H9 (cell line): ENCODE measurements at regions not wholly inside any gene's neighbourhood (a gene's known extent, or its start where the extent isn't known, plus 50 kb on each side); places are given as distances from the start of the nearest gene placed in this dataset.

Source experiments
- DNase-seq: peaks from one replicate; pipeline ENCODE4 v3.0.0-alpha.2; 2017
- H2AFZ ChIP-seq: one replicate; pipeline ENCODE4 v1.6.1; 2013; ENCODE audit warnings: mild to moderate bottlenecking, low read length, control low read depth, moderate library complexity
- H2AK5ac ChIP-seq: 2 replicates; pipeline ENCODE4 v1.6.1; 2013; ENCODE audit warnings: low read length, control low read depth, mixed read lengths; ENCODE audit not compliant: insufficient read length
- H2BK120ac ChIP-seq: one replicate; pipeline ENCODE4 v1.6.1; 2013; ENCODE audit warnings: low read depth, mild to moderate bottlenecking, low read length, control low read depth, inconsistent platforms; ENCODE audit not compliant: poor library complexity, severe bottlenecking
- H2BK12ac ChIP-seq: 2 replicates; pipeline ENCODE4 v1.6.1; 2013; ENCODE audit warnings: low read length, control low read depth, mixed read lengths, low read depth; ENCODE audit not compliant: insufficient read length
- H2BK15ac ChIP-seq: 2 replicates; pipeline ENCODE4 v1.6.1; 2013; ENCODE audit warnings: low read depth, low read length, control low read depth
- H2BK20ac ChIP-seq: one replicate; pipeline ENCODE4 v1.6.1; 2013; ENCODE audit warnings: low read depth, mild to moderate bottlenecking, low read length, control low read depth, inconsistent platforms; ENCODE audit not compliant: poor library complexity, severe bottlenecking
- H2BK5ac ChIP-seq: 2 replicates; pipeline ENCODE4 v1.6.1; 2013; ENCODE audit warnings: low read length, control low read depth, mixed read lengths; ENCODE audit not compliant: insufficient read length
- H3K14ac ChIP-seq: 2 replicates; pipeline ENCODE4 v1.6.1; 2013; ENCODE audit warnings: low read length, control low read depth; ENCODE audit not compliant: insufficient read depth
- H3K18ac ChIP-seq: 2 replicates; pipeline ENCODE4 v1.6.1; 2013; ENCODE audit warnings: low read depth, mild to moderate bottlenecking, mixed read lengths, low read length, control low read depth; ENCODE audit not compliant: insufficient read length
- H3K23ac ChIP-seq: 2 replicates; pipeline ENCODE4 v1.6.1; 2013; ENCODE audit warnings: low read length, control low read depth, mixed read lengths, low read depth; ENCODE audit not compliant: insufficient read length
- H3K23me2 ChIP-seq: 2 replicates; pipeline ENCODE4 v1.6.1; 2013; ENCODE audit warnings: low read depth, mild to moderate bottlenecking, mixed read lengths, low read length, control low read depth; ENCODE audit not compliant: insufficient read length, poor library complexity, severe bottlenecking
- H3K27ac ChIP-seq: 2 replicates; pipeline ENCODE4 v1.5.1; 2013; ENCODE audit warnings: low read length, control low read depth, mixed read lengths, low read depth; ENCODE audit not compliant: insufficient read length
- H3K27me3 ChIP-seq: 2 replicates; pipeline ENCODE4 v1.6.1; 2013; ENCODE audit warnings: low read length, control low read depth, inconsistent platforms; ENCODE audit not compliant: insufficient read depth
- H3K4ac ChIP-seq: 2 replicates; pipeline ENCODE4 v1.6.1; 2013; ENCODE audit warnings: low read depth, mild to moderate bottlenecking, control low read depth, inconsistent platforms, low read length, moderate library complexity
- H3K4me1 ChIP-seq: 2 replicates; pipeline ENCODE4 v1.6.1; 2013; ENCODE audit warnings: low read length, control low read depth, inconsistent platforms; ENCODE audit not compliant: insufficient read depth
- H3K4me2 ChIP-seq: 2 replicates; pipeline ENCODE4 v1.6.1; 2013; ENCODE audit warnings: low read length, control low read depth, mixed read lengths; ENCODE audit not compliant: insufficient read length, insufficient read depth
- H3K56ac ChIP-seq: 2 replicates; pipeline ENCODE4 v1.6.1; 2013; ENCODE audit warnings: low read depth, mild to moderate bottlenecking, mixed read lengths, low read length, control low read depth; ENCODE audit not compliant: insufficient read length
- H3K79me1 ChIP-seq: 2 replicates; pipeline ENCODE4 v1.6.1; 2013; ENCODE audit warnings: low read depth, mild to moderate bottlenecking, moderate library complexity, low read length, control low read depth, inconsistent platforms; ENCODE audit not compliant: insufficient read depth, poor library complexity, severe bottlenecking
- H3K79me2 ChIP-seq: 2 replicates; pipeline ENCODE4 v1.6.1; 2013; ENCODE audit warnings: low read length, control low read depth, inconsistent platforms; ENCODE audit not compliant: insufficient read depth
- H3K9ac ChIP-seq: 2 replicates; pipeline ENCODE4 v1.6.1; 2013; ENCODE audit warnings: low read length, control low read depth, mixed read lengths; ENCODE audit not compliant: insufficient read length; ENCODE audit errors: extremely low read depth
- H3K9me3 ChIP-seq: one replicate; pipeline ENCODE4 v1.6.1; 2013; ENCODE audit warnings: low read depth, low read length, inconsistent platforms; ENCODE audit not compliant: control insufficient read depth
- H3T11ph ChIP-seq: one replicate; pipeline ENCODE4 v1.6.1; 2013; ENCODE audit warnings: mild to moderate bottlenecking, low read length, control low read depth, inconsistent platforms
- H4K20me1 ChIP-seq: one replicate; pipeline ENCODE4 v1.6.1; 2013; ENCODE audit not compliant: control insufficient read depth, insufficient read length, insufficient read depth
- H4K5ac ChIP-seq: 2 replicates; pipeline ENCODE4 v1.6.1; 2013; ENCODE audit warnings: low read depth, mild to moderate bottlenecking, mixed read lengths, low read length, control low read depth; ENCODE audit not compliant: insufficient read length
- H4K8ac ChIP-seq: replicated peaks from 2 replicates; pipeline ENCODE4 v1.6.1; 2013; ENCODE audit warnings: low read length, control low read depth, mixed read lengths, low read depth; ENCODE audit not compliant: insufficient read length
- H4K91ac ChIP-seq: 2 replicates; pipeline ENCODE4 v1.6.1; 2013; ENCODE audit warnings: low read depth, mild to moderate bottlenecking, moderate library complexity, mixed read lengths, low read length, control low read depth; ENCODE audit not compliant: insufficient read length
- H3K27ac Mint-ChIP-seq, 3 experiments: 2 replicates in 2 of 3; 3 replicates in 1 of 3; pipeline ENCODE4 v1.8.0; 2020 to 2021; ENCODE audit warnings: mixed read lengths in 3 of 3, mild to moderate bottlenecking in 1 of 3, moderate library complexity in 1 of 3
- H3K27me3 Mint-ChIP-seq: 2 replicates; pipeline ENCODE4 v1.8.0; 2021; ENCODE audit warnings: low read depth, mild to moderate bottlenecking, moderate library complexity, mixed read lengths
- H3K36me3 Mint-ChIP-seq, 3 experiments: 2 replicates in 2 of 3; 3 replicates in 1 of 3; pipeline ENCODE4 v1.8.0; 2020 to 2021; ENCODE audit warnings: low read depth in 3 of 3, mixed read lengths in 3 of 3; ENCODE audit not compliant: insufficient read depth in 1 of 3
- H3K4me1 Mint-ChIP-seq, 2 experiments: 2 replicates each; pipeline ENCODE4 v1.8.0; 2020; ENCODE audit warnings: mixed read lengths in 2 of 2
- H3K4me3 Mint-ChIP-seq, 2 experiments: 2 replicates in 1 of 2; 3 replicates in 1 of 2; pipeline ENCODE4 v1.8.0; 2020 to 2021; ENCODE audit warnings: mild to moderate bottlenecking in 2 of 2, mixed read lengths in 2 of 2, moderate library complexity in 1 of 2
- H3K9me3 Mint-ChIP-seq, 2 experiments: 2 replicates in 1 of 2; 3 replicates in 1 of 2; pipeline ENCODE4 v1.8.0; 2020; ENCODE audit warnings: mild to moderate bottlenecking in 2 of 2, mixed read lengths in 2 of 2, moderate library complexity in 1 of 2
- CTCF ChIP-seq: fragments of 200-600 bp; sonication (generic); conservative IDR thresholded peaks from 3 replicates; pipeline ENCODE4 v1.8.0; 2021; ENCODE audit warnings: antibody characterized with exemption, mild to moderate bottlenecking
- WGBS: extraction: QIAGEN DNeasy Blood & Tissue Kit; methylation state at CpG from one replicate; pipeline ENCODE4 v1.1.7; 2013; ENCODE audit warnings: missing lambda C conversion rate, low lambda C conversion rate, mixed read lengths; ENCODE audit not compliant: insufficient read length; ENCODE audit errors: extremely low coverage; 5-methylcytosine and 5-hydroxymethylcytosine counted together

GRCh38 chr2:21640046-21640445 is 516.3 kb downstream of the TDRD15 start:
- Histone ChIP-seq H3K79me2 (no peaks in the 10 kb centered on the region), H3K27me3 (no peaks in the 10 kb centered on the region), H3K27ac (no peak overlapping the region), H2AFZ (no peak overlapping the region), H3K23ac (no peak overlapping the region), H2BK20ac (no peak overlapping the region), H3K9ac (no peak overlapping the region), H3K79me1 (no peaks in the 10 kb centered on the region), H4K8ac (no peak overlapping the region), H4K5ac (no peak overlapping the region), H2BK12ac (no peak overlapping the region), H2BK15ac (no peak overlapping the region), H3K56ac (no peak overlapping the region), H3K9me3 (no peaks in the 10 kb centered on the region), H2AK5ac (no peak overlapping the region), H4K20me1 (no peaks in the 10 kb centered on the region), H3K23me2 (no peaks in the 10 kb centered on the region), H3T11ph (no peak overlapping the region), H3K4ac (no peak overlapping the region), H4K91ac (no peak overlapping the region), H2BK120ac (no peak overlapping the region), H3K14ac (no peak overlapping the region), H3K4me1 (peaks cover 5% of the 10 kb centered on the region; the same call in 1 of the 2 replicates), H2BK5ac (no peak overlapping the region), H3K18ac (no peak overlapping the region), H3K4me2 (no peak overlapping the region)
- Mint-ChIP-seq H3K4me3 (no peak overlapping the region), H3K4me1 (peaks cover 25 to 26% of the 10 kb centered on the region in 2 experiments), H3K27me3 (no peaks in the 10 kb centered on the region), H3K27ac (no peak overlapping the region), H3K36me3 (no peaks in the 10 kb centered on the region), H3K9me3 (no peaks in the 10 kb centered on the region)
- WGBS: no CpG with 5 or more reads among the region's 2 CpGs
- DNase-seq: no peak
- TF ChIP-seq CTCF: no peak
